ENCODE measurements at regions not wholly inside any gene's neighbourhood (a gene's known extent, or its start where the extent isn't known, plus 50 kb on each side); places are given as distances from the start of the nearest gene placed in this dataset.

DNA sequence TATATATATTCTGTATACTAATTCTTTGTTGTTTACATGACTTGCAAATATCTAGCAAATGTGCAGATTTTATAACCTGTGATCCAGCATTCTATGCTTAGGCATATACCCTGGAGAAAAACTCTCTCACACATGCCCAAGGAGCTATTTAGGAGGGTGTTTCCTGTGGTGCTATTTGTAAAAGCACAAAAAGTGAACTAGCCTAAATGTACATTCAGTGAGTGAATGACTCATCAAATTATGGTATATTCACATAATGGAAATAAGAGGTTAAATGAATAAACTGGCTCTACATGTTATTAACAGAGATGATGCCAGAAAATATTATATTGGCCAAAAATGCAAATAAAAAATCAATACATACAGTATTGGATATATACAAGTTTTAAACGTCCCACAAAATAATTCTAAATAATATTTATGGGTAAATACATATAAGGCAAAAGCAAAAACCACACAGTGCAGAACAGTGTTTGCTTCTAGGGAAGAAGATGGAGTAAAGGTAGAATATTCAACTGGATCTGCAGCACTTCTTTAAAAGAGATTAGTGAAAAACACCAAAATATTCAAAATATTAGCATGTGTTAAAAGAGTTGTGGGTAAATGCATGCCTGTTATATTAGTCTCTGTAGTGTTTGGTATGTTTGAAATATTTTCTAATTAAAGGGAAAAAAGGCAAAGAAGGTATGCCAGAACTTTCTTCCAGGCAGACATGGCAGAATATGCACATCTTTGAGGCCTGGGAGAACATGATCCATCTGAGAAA is 344.7 kb downstream of the KLF5 start:
- TF ChIP-seq, protein P1, sequence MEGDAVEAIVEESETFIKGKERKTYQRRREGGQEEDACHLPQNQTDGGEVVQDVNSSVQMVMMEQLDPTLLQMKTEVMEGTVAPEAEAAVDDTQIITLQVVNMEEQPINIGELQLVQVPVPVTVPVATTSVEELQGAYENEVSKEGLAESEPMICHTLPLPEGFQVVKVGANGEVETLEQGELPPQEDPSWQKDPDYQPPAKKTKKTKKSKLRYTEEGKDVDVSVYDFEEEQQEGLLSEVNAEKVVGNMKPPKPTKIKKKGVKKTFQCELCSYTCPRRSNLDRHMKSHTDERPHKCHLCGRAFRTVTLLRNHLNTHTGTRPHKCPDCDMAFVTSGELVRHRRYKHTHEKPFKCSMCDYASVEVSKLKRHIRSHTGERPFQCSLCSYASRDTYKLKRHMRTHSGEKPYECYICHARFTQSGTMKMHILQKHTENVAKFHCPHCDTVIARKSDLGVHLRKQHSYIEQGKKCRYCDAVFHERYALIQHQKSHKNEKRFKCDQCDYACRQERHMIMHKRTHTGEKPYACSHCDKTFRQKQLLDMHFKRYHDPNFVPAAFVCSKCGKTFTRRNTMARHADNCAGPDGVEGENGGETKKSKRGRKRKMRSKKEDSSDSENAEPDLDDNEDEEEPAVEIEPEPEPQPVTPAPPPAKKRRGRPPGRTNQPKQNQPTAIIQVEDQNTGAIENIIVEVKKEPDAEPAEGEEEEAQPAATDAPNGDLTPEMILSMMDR (IDR thresholded peaks at IDR 0.05; ENCODE audit: low read length, missing control alignments), result no peak
- no peak overlapping the region for H3K4me3 ChIP-seq (replicated peaks; ENCODE audit: low read depth, low read length)
- no peak for DNase-seq (ENCODE audit: low read depth)

DNA sequence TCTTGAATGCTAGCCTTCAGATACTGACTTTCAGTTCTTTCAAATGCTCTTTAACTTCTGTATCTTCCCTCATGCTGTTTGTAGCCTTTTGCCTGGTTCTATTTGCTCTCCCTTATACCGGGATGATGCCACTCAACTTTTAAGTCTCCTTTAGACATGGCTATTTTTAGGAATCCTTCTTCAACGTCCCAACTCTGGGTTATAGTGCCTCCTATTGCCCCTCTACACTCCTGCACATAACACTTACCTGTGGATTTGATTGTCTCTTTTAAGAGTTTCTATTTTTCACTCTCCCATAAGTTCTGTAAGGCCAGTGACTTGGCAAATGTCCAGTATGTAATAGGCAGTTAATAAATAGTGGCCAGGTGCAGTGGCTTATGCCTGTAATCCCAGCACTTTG is 343.0 kb downstream of the KLF5 start:
- TF ChIP-seq, protein P1 (IDR thresholded peaks at IDR 0.05; ENCODE audit: low read length, missing control alignments), result no peak
- no peak overlapping the region for H3K4me3 ChIP-seq (replicated peaks; ENCODE audit: low read depth, low read length)
- no peak for DNase-seq (ENCODE audit: low read depth)

DNA sequence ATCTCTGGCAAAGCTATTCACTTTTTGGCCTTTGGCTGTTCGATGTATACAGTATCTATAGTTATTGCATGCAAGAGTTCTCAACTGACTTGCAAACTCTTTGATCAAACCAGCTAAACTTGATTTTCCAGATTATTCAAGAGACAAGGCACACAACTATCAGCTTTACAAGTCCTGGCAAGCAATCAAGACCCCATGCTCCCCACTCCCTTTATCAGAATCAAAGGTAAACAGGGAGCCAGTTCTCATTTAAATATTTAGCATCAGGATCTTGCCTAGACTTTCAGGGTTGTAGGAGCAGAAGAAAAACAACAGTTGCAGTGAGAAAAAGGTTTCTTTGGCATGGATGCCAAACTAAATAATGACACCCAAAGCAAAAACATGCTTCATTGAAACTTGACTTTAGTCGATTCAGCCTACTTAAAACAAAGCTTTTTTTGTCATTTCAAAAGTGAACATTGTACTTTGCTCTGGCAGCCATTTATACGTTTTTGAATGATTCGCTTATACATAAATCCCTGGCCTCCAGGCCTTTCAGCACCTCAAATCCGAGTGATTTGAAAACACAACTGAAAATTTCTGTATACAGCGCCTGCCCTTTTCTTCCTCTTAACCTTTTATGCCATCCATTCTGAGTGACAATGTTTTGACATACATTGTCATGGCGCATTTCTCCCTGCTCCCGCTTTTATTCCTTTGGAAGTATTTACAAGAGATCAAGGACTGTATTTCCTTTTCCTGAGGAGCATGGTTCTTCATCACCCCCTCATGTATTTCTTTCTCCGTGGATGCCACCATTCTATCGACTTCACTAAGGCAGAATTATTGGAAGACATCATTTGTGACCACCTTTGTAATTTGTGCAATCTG is 340.8 kb downstream of the KLF5 start:
- TF ChIP-seq, protein P1 (IDR thresholded peaks at IDR 0.05; ENCODE audit: low read length, missing control alignments), result no peak
- DNase-seq (ENCODE audit: low read depth), result no peak
- no peak overlapping the region for H3K4me3 ChIP-seq (replicated peaks; ENCODE audit: low read depth, low read length)

DNA sequence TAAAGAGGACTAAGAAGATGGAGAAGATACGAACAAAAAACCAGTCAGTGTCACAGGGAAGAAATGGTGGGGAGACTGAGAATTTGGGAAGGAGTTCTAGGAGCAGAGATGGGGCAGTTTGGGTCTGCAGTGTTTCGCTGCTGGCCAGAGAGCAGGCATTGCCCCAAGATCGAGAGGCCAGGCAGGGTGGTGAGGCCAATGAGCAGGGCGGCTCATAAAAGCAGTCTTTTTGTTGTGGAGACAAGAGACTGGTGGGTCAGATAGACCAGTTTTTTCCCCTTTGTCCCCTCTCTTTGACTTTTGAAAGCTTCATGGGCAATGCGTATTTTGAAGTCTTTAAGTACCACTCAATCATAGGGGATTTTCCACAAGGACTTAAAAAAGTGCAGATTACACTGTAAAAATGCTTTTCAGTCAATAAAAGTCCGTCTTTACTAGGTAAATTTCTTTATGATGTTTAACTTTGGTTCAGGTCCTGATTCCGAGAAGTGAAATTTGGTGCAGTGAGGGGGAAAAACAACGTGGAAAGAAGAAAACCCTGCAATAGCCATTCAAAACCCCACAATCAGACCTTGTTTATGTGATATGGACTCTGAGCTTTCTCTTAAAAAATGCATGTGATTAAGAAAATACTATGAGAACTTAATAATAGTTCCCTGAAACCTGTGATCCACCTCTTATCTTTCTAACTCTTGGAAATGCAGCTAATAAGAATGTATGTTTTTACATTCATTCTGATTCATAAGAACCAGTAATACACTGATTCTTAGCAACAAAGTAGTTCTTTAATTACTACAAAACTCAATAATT is 338.9 kb downstream of the KLF5 start:
- DNase-seq (ENCODE audit: low read depth), result no peak
- no peak overlapping the region for H3K4me3 ChIP-seq (replicated peaks; ENCODE audit: low read depth, low read length)
- TF ChIP-seq, protein P1 (IDR thresholded peaks at IDR 0.05; ENCODE audit: low read length, missing control alignments), result no peak

DNA sequence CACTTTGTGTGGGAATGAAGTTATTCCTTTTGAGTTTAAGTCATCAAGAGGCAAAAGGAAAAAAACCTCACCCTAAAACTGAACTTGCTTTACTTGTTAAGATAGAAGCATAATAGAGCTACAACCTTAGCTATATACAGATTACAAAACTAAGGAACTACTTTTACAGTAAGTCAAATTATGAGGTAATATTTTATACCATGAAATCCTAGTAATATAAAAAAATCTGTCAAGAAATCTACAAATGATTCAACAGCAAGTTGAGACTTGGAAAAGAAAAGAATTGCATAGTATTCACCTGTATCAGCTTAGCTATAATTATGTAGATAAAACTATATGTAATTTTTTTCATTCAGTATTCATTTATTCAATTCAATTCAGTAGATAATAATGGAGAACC is 335.3 kb downstream of the KLF5 start:
- H3K4me3 ChIP-seq (replicated peaks; ENCODE audit: low read depth, low read length), result no peak overlapping the region
- TF ChIP-seq, protein P1 (IDR thresholded peaks at IDR 0.05; ENCODE audit: low read length, missing control alignments), result no peak
- DNase-seq (ENCODE audit: low read depth), result no peak

DNA sequence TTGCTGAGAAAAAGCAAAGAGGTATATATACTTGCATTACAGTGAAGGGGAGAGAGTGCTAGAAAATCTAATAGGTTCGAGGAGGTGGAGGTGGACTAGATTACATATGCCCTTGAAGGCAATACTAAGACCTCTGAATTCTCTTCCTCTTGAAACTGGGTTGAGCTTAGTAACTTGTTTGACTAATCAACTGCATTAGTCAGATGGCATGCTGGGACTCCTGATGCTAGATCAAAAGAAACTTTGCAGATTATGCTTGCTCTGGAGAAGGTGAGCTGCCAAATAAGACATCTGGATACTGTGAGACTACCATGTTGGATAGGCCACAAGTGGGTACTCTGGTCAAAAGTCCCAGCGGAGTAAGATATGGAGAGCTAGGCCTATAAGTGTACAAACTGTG is 331.3 kb downstream of the KLF5 start:
- DNase-seq (ENCODE audit: low read depth), result no peak
- TF ChIP-seq, protein P1 (IDR thresholded peaks at IDR 0.05; ENCODE audit: low read length, missing control alignments), result no peak
- no peak overlapping the region for H3K4me3 ChIP-seq (replicated peaks; ENCODE audit: low read depth, low read length)

Data from fibroblast of pulmonary artery (primary cell).